CD4-positive, alpha-beta memory T cell (primary cell): ENCODE measurements at regions not wholly inside any gene's neighbourhood (a gene's known extent, or its start where the extent isn't known, plus 50 kb on each side); places are given as distances from the start of the nearest gene placed in this dataset.

Source experiments
- CTCF ChIA-PET: fragments of 350-600 bp; sonication (Branson Sonifier 250); formaldehyde crosslinking; loops from one replicate; lab custom pipeline; 2021; ENCODE audit warnings: inconsistent platforms; ENCODE audit not compliant: partially characterized antibody; lab: Charles Lee
- POLR2A ChIA-PET: fragments of 350-600 bp; sonication (Branson Sonifier 250); formaldehyde crosslinking; loops from one replicate; lab custom pipeline; 2021; ENCODE audit not compliant: partially characterized antibody; lab: Charles Lee
- DNase-seq, 5 donors: peaks; one replicate each; pipeline versions ENCODE4 v3.0.0 to v3.0.0-alpha.2; 2020 to 2022; ENCODE audit warnings: mixed read lengths in 1 of 5
- H3K27ac ChIP-seq: one replicate; pipeline ENCODE4 v1.7.0; 2013; ENCODE audit warnings: low read depth, low read length
- H3K27me3 ChIP-seq: 2 replicates; pipeline ENCODE4 v1.7.0; 2013; ENCODE audit warnings: mild to moderate bottlenecking, low read length, moderate library complexity; ENCODE audit not compliant: insufficient read depth
- H3K36me3 ChIP-seq: 2 replicates; pipeline ENCODE4 v1.7.0; 2013; ENCODE audit warnings: mild to moderate bottlenecking, low read length, moderate library complexity; ENCODE audit not compliant: insufficient read depth
- H3K4me1 ChIP-seq: 2 replicates; pipeline ENCODE4 v1.7.0; 2013; ENCODE audit warnings: mild to moderate bottlenecking, low read length, moderate library complexity; ENCODE audit not compliant: insufficient read depth
- H3K4me3 ChIP-seq, 2 donors: one replicate each; pipeline ENCODE4 v1.7.0; 2013; ENCODE audit warnings: low read length in 2 of 2, mild to moderate bottlenecking in 1 of 2
- H3K9me3 ChIP-seq, 2 donors: one replicate each; pipeline ENCODE4 v1.7.0; 2013; ENCODE audit warnings: low read length in 2 of 2, control low read depth in 1 of 2; ENCODE audit not compliant: control insufficient read depth in 1 of 2
- H3K27ac Mint-ChIP-seq, 7 donors: one replicate each; pipeline ENCODE4 v1.8.0; 2020 to 2021; ENCODE audit warnings: mixed read lengths in 7 of 7, mild to moderate bottlenecking in 6 of 7, inconsistent platforms in 3 of 7, moderate library complexity in 3 of 7
- H3K27me3 Mint-ChIP-seq, 2 donors: one replicate each; pipeline ENCODE4 v1.8.0; 2020 to 2021; ENCODE audit warnings: mixed read lengths in 2 of 2
- H3K36me3 Mint-ChIP-seq, 2 donors: one replicate each; pipeline ENCODE4 v1.8.0; 2020 to 2021; ENCODE audit warnings: mixed read lengths in 2 of 2, inconsistent platforms in 1 of 2, mild to moderate bottlenecking in 1 of 2
- H3K4me1 Mint-ChIP-seq, 4 donors: one replicate each; pipeline ENCODE4 v1.8.0; 2020 to 2021; ENCODE audit warnings: mixed read lengths in 4 of 4, mild to moderate bottlenecking in 1 of 4
- H3K4me3 Mint-ChIP-seq, 8 donors: one replicate each; pipeline ENCODE4 v1.8.0; 2020 to 2021; ENCODE audit warnings: mixed read lengths in 8 of 8, mild to moderate bottlenecking in 7 of 8, moderate library complexity in 6 of 8, inconsistent platforms in 3 of 8
- H3K9me3 Mint-ChIP-seq, 8 donors: one replicate each; pipeline ENCODE4 v1.8.0; 2020 to 2021; ENCODE audit warnings: mixed read lengths in 8 of 8, mild to moderate bottlenecking in 5 of 8, inconsistent platforms in 3 of 8, moderate library complexity in 1 of 8
- intact Hi-C: fragments of 100-400 bp; cut with micrococcal nuclease; formaldehyde crosslinking; loops from one replicate; pipeline ENCODE4 v1.15.1; 2023

GRCh38 chr11:15374418-15374817, 259.7 kb downstream of the INSC start:
- CTCF ChIA-PET, result no interaction called here
- intact Hi-C loops, result no loop called here
- H3K4me1 ChIP-seq, result no peaks in the 10 kb centered on the region
- no peak overlapping the region for H3K4me3 ChIP-seq
- POLR2A ChIA-PET, result no interaction called here
- H3K36me3 ChIP-seq, result no peaks in the 10 kb centered on the region
- no peaks in the 10 kb centered on the region for H3K9me3 ChIP-seq
- no peaks in the 10 kb centered on the region for H3K27me3 Mint-ChIP-seq
- H3K4me3 Mint-ChIP-seq, result no peak overlapping the region
- H3K27me3 ChIP-seq, result no peaks in the 10 kb centered on the region
- no peaks in the 10 kb centered on the region for H3K4me1 Mint-ChIP-seq
- DNase-seq, result no peak
- H3K9me3 Mint-ChIP-seq, result peaks cover 0 to 2% (median 0%) of the 10 kb centered on the region in 8 donors
- no peak overlapping the region for H3K27ac Mint-ChIP-seq
- H3K36me3 Mint-ChIP-seq, result no peaks in the 10 kb centered on the region
- no peak overlapping the region for H3K27ac ChIP-seq

- H3K27ac ChIP-seq, result no peak overlapping the region
- no peak overlapping the region for H3K27ac Mint-ChIP-seq
- H3K27me3 ChIP-seq, result no peaks in the 10 kb centered on the region
- no peaks in the 10 kb centered on the region for H3K9me3 ChIP-seq
- intact Hi-C loops, result no loop called here
- H3K36me3 Mint-ChIP-seq, result no peaks in the 10 kb centered on the region
- H3K4me3 Mint-ChIP-seq, result no peak overlapping the region
- no peaks in the 10 kb centered on the region for H3K27me3 Mint-ChIP-seq
- ChIA-PET POLR2A (no interaction called here), CTCF (no interaction called here)
- no peak overlapping the region for H3K4me3 ChIP-seq
- H3K9me3 Mint-ChIP-seq, result peaks cover 0 to 4% (median 0%) of the 10 kb centered on the region in 8 donors
- no peaks in the 10 kb centered on the region for H3K4me1 Mint-ChIP-seq
- no peaks in the 10 kb centered on the region for H3K4me1 ChIP-seq
- no peaks in the 10 kb centered on the region for H3K36me3 ChIP-seq
- no peak for DNase-seq
Measured at GRCh38 chr11:15378941-15379340, 264.2 kb downstream of the INSC start.

- H3K4me1 ChIP-seq, result no peaks in the 10 kb centered on the region
- H3K9me3 Mint-ChIP-seq, result peaks cover 0 to 4% (median 0%) of the 10 kb centered on the region in 8 donors
- intact Hi-C loops, result no loop called here
- H3K4me3 Mint-ChIP-seq, result no peak overlapping the region
- H3K27me3 ChIP-seq, result no peaks in the 10 kb centered on the region
- H3K4me1 Mint-ChIP-seq, result no peaks in the 10 kb centered on the region
- DNase-seq, result no peak
- ChIA-PET CTCF (no interaction called here), POLR2A (no interaction called here)
- no peaks in the 10 kb centered on the region for H3K36me3 Mint-ChIP-seq
- no peak overlapping the region for H3K27ac ChIP-seq
- no peak overlapping the region for H3K27ac Mint-ChIP-seq
- H3K9me3 ChIP-seq, result no peaks in the 10 kb centered on the region
- H3K4me3 ChIP-seq, result no peak overlapping the region
- H3K27me3 Mint-ChIP-seq, result no peaks in the 10 kb centered on the region
- no peaks in the 10 kb centered on the region for H3K36me3 ChIP-seq
Measured at GRCh38 chr11:15379483-15379882, 264.8 kb downstream of the INSC start.

- POLR2A ChIA-PET, result no interaction called here
- intact Hi-C loops, result no loop called here
Measured at GRCh38 chr11:15390857-15391256, 276.1 kb downstream of the INSC start.

GRCh38 chr11:15396778-15397177, 282.1 kb downstream of the INSC start:
- Histone ChIP-seq H3K4me1 (no peaks in the 10 kb centered on the region), H3K9me3 (peaks cover 0 to 3% of the 10 kb centered on the region in 2 donors), H3K27ac (no peak overlapping the region), H3K36me3 (no peaks in the 10 kb centered on the region), H3K27me3 (no peaks in the 10 kb centered on the region), H3K4me3 (no peak overlapping the region)
- H3K4me1 Mint-ChIP-seq, result no peaks in the 10 kb centered on the region
- ChIA-PET POLR2A (no interaction called here), CTCF (no interaction called here)
- H3K27ac Mint-ChIP-seq, result no peak overlapping the region
- H3K36me3 Mint-ChIP-seq, result no peaks in the 10 kb centered on the region
- no peak for DNase-seq
- H3K4me3 Mint-ChIP-seq, result no peak overlapping the region
- H3K27me3 Mint-ChIP-seq, result no peaks in the 10 kb centered on the region
- H3K9me3 Mint-ChIP-seq, result peaks cover 5 to 38% (median 20%) of the 10 kb centered on the region in 8 donors
- intact Hi-C loops, result no loop called here

More at GRCh38 chr11:15390857-15391256, 276.1 kb downstream of the INSC start:
- H3K27me3 Mint-ChIP-seq, result no peaks in the 10 kb centered on the region
- H3K4me3 Mint-ChIP-seq, result no peak overlapping the region
- no peak overlapping the region for H3K4me3 ChIP-seq
- no peaks in the 10 kb centered on the region for H3K4me1 Mint-ChIP-seq
- H3K4me1 ChIP-seq, result no peaks in the 10 kb centered on the region
- no peak overlapping the region for H3K27ac ChIP-seq
- no peak overlapping the region for H3K27ac Mint-ChIP-seq
- no peak for DNase-seq
- H3K36me3 Mint-ChIP-seq, result no peaks in the 10 kb centered on the region
- H3K9me3 Mint-ChIP-seq, result peaks cover 0 to 15% (median 7%) of the 10 kb centered on the region in 8 donors
- H3K36me3 ChIP-seq, result no peaks in the 10 kb centered on the region
- peaks cover 0 to 3% of the 10 kb centered on the region in 2 donors for H3K9me3 ChIP-seq
- no peaks in the 10 kb centered on the region for H3K27me3 ChIP-seq
- CTCF ChIA-PET, result no interaction called here

GRCh38 chr11:15406851-15407351, 292.2 kb downstream of the INSC start:
- POLR2A ChIA-PET, result no interaction called here
- no peaks in the 10 kb centered on the region for H3K27me3 Mint-ChIP-seq

GRCh38 chr11:15412054-15412453, 297.3 kb downstream of the INSC start:
- Mint-ChIP-seq H3K4me1 (no peaks in the 10 kb centered on the region), H3K9me3 (peaks cover 0 to 4% (median 0%) of the 10 kb centered on the region in 8 donors), H3K27ac (no peak overlapping the region), H3K4me3 (no peak overlapping the region), H3K27me3 (no peaks in the 10 kb centered on the region), H3K36me3 (no peaks in the 10 kb centered on the region)
- CTCF ChIA-PET, result no interaction called here
- Histone ChIP-seq H3K27me3 (no peaks in the 10 kb centered on the region), H3K36me3 (no peaks in the 10 kb centered on the region), H3K4me3 (no peak overlapping the region), H3K9me3 (no peaks in the 10 kb centered on the region), H3K4me1 (no peaks in the 10 kb centered on the region), H3K27ac (no peak overlapping the region)
- intact Hi-C loops, result no loop called here
- POLR2A ChIA-PET, result no interaction called here
- DNase-seq, result no peak

More at GRCh38 chr11:15406851-15407351, 292.2 kb downstream of the INSC start:
- Histone ChIP-seq H3K27me3 (no peaks in the 10 kb centered on the region), H3K4me3 (no peak overlapping the region), H3K36me3 (no peaks in the 10 kb centered on the region), H3K9me3 (no peaks in the 10 kb centered on the region), H3K27ac (no peak overlapping the region), H3K4me1 (no peaks in the 10 kb centered on the region)
- no peaks in the 10 kb centered on the region for H3K36me3 Mint-ChIP-seq
- peaks cover 0 to 11% (median 8%) of the 10 kb centered on the region in 8 donors for H3K9me3 Mint-ChIP-seq
- H3K4me3 Mint-ChIP-seq, result no peak overlapping the region
- no peak overlapping the region for H3K27ac Mint-ChIP-seq
- DNase-seq, result no peak
- no peaks in the 10 kb centered on the region for H3K4me1 Mint-ChIP-seq
- intact Hi-C loops, result no loop called here
- CTCF ChIA-PET, result no interaction called here

GRCh38 chr11:15418921-15419320, 304.2 kb downstream of the INSC start:
- DNase-seq, result no peak
- Mint-ChIP-seq H3K27ac (no peak overlapping the region), H3K36me3 (no peaks in the 10 kb centered on the region), H3K4me1 (no peaks in the 10 kb centered on the region), H3K4me3 (no peak overlapping the region), H3K27me3 (no peaks in the 10 kb centered on the region), H3K9me3 (peaks cover 0 to 2% (median 0%) of the 10 kb centered on the region in 8 donors)
- no peaks in the 10 kb centered on the region for H3K9me3 ChIP-seq
- H3K4me1 ChIP-seq, result no peaks in the 10 kb centered on the region
- POLR2A ChIA-PET, result no interaction called here
- no peaks in the 10 kb centered on the region for H3K36me3 ChIP-seq
- intact Hi-C loops, result no loop called here
- no peaks in the 10 kb centered on the region for H3K27me3 ChIP-seq
- H3K4me3 ChIP-seq, result no peak overlapping the region
- CTCF ChIA-PET, result no interaction called here
- no peak overlapping the region for H3K27ac ChIP-seq
